ENCODE measurements at regions not wholly inside any gene's neighbourhood (a gene's known extent, or its start where the extent isn't known, plus 50 kb on each side); places are given as distances from the start of the nearest gene placed in this dataset.

DNA sequence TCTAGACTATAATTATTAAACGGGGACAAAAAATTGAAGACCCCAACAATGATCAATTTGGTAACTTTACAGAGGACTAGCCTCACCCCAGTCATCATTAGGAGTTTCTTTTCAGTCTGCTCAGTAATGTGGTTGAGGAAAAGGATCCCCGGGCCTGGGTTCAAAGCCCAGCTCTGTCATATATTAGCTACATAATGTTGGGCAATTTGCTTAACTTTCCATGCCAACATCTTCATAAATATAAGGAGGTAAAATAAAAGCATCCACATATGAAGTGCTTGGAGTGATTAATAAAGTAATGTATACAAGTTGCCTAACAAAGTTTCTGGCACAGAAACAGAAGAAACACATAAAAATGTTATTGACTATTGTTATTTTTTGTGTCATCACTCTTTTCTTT, 53.4 kb upstream of the ANTXR2 start:
- no peak for DNase-seq
- H3K4me1 ChIP-seq (ENCODE audit: insufficient read depth): no peaks in the 10 kb centered on the region
- no peaks in the 10 kb centered on the region for H3K9me3 ChIP-seq
- H3K27ac ChIP-seq: no peak overlapping the region
- intact Hi-C loops (cut with DNase I): no loop called here
- H3K36me3 ChIP-seq: no peaks in the 10 kb centered on the region
- 85 to 91% (median 91%) methylated on average over 2 of the region's 2 CpGs for WGBS, 3 donors
- TF ChIP-seq POLR2A (IDR thresholded peaks at IDR 0.05) (no peak), EP300 (IDR thresholded peaks at IDR 0.05) (no peak)
- TF ChIP-seq, protein P1, sequence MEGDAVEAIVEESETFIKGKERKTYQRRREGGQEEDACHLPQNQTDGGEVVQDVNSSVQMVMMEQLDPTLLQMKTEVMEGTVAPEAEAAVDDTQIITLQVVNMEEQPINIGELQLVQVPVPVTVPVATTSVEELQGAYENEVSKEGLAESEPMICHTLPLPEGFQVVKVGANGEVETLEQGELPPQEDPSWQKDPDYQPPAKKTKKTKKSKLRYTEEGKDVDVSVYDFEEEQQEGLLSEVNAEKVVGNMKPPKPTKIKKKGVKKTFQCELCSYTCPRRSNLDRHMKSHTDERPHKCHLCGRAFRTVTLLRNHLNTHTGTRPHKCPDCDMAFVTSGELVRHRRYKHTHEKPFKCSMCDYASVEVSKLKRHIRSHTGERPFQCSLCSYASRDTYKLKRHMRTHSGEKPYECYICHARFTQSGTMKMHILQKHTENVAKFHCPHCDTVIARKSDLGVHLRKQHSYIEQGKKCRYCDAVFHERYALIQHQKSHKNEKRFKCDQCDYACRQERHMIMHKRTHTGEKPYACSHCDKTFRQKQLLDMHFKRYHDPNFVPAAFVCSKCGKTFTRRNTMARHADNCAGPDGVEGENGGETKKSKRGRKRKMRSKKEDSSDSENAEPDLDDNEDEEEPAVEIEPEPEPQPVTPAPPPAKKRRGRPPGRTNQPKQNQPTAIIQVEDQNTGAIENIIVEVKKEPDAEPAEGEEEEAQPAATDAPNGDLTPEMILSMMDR (IDR thresholded peaks at IDR 0.05): no peak
- H3K27me3 ChIP-seq: no peaks in the 10 kb centered on the region
- H3K4me3 ChIP-seq: no peak overlapping the region

DNA sequence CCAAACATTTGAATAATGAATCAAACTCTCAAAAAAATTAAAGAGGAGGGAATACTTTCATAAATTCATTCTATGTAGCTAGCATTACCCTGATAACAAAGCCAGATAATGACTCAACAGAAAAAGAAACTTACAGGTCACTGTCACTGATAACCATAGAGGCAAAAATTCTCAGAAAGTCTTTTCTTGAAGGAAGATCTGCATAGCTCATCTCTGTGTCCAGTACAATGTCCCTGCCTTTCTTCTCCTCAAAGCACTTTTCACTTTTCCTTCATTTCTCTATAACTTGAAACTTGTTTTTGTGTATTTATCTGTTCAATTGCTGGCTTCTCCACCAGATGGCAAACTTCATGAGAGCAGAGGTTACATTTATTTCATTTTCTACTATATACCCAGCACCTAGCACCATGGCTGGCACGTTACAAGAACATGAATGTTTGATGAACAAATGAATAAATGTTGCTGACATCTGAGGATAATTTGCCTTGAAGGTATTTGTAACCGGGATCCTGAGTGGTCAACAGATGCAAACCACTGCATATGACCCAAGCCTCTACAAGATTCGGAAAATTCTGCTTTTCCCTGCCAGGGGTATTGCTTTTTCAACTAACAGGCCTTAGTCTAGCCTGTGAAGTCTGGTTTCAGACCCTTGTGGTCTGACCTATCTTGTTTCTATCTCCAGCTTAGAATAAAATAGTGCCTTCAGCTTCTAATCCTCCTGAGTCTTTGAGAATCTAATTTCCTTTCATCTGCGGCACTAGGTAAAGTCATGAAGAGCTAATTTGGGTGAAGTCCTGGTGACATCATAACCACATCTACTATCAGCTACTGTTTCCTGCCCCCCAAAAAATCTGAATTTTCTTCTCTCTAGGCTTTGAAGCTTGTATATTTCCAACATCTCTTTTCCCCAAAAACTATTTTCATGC, 52.5 kb upstream of the ANTXR2 start:
- WGBS, 3 donors: 83 to 91% (median 86%) methylated on average over 4 of the region's 4 CpGs
- DNase-seq: no peak
- no peaks in the 10 kb centered on the region for H3K4me1 ChIP-seq (ENCODE audit: insufficient read depth)
- H3K4me3 ChIP-seq: no peak overlapping the region
- no peaks in the 10 kb centered on the region for H3K36me3 ChIP-seq
- H3K27me3 ChIP-seq: no peaks in the 10 kb centered on the region
- H3K27ac ChIP-seq: no peak overlapping the region
- intact Hi-C loops (cut with DNase I): no loop called here
- TF ChIP-seq EP300 (IDR thresholded peaks at IDR 0.05) (no peak), POLR2A (IDR thresholded peaks at IDR 0.05) (no peak)
- TF ChIP-seq, protein P1 (IDR thresholded peaks at IDR 0.05): peak in 1 of 3 donors; percentile 15
- no peaks in the 10 kb centered on the region for H3K9me3 ChIP-seq

DNA sequence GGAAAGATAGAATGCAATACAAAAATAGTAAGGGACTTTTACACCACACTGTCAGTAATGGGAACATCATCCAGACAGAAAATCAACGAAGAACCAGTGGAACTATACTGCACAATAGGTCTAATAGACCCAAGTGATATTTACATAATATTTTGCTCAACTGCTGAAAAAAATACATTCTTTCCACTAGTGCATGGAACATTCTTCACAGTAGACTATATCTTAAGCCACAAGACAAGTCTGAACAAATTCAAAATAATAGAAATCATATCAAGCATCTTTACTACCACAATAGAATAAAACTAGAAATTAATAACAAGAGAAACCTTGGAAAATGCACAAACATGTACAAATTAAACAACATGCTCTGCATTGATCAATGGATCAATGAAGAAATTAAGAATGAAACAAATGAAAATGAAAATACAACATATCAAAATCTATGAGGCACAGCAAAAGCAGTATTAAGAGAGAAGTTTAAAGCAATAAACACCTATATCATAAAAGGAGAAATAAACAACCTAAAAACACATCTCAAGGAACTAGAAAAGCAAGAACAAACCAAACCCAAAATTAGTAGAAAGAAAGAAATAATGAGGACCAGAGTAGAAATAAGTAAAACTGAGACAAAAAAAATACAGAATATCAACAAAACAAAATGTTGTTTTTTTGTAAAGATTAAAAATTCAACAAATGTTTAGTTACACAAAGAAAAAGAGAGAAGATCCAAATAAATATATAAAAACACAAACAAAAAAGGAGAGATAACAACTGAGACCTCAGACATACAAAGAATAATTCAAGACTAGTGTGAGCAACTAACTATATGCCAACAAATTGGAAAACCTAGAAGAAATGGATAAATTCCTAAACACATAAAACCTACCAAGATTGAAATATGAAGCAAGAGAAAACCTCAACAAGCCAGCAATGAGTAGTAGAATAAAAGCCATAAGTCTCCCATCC, 51.5 kb upstream of the ANTXR2 start:
- no peaks in the 10 kb centered on the region for H3K9me3 ChIP-seq
- H3K36me3 ChIP-seq: no peaks in the 10 kb centered on the region
- WGBS, 3 donors: 79 to 86% (median 85%) methylated on average over 1 of the region's 1 CpG
- intact Hi-C loops (cut with DNase I): no loop called here
- H3K27ac ChIP-seq: no peak overlapping the region
- no peaks in the 10 kb centered on the region for H3K4me1 ChIP-seq (ENCODE audit: insufficient read depth)
- no peak for DNase-seq
- H3K27me3 ChIP-seq: no peaks in the 10 kb centered on the region
- no peak for TF ChIP-seq POLR2A (IDR thresholded peaks at IDR 0.05)
- no peak for TF ChIP-seq EP300 (IDR thresholded peaks at IDR 0.05)
- TF ChIP-seq, protein P1 (IDR thresholded peaks at IDR 0.05): no peak
- no peak overlapping the region for H3K4me3 ChIP-seq

All from ovary (tissue), 7 donors.